NCI-H748 treated with DMSO at 0.1 percent for 48 hours (cell line): ENCODE measurements at regions not wholly inside any gene's neighbourhood (a gene's known extent, or its start where the extent isn't known, plus 50 kb on each side); places are given as distances from the start of the nearest gene placed in this dataset.
"Not testable (repeated sequence)": the region's sequence is repeated elsewhere in the genome, so short reads cannot be mapped to it uniquely, and the experiment has no call there.

Experiments used
- DNase-seq: peaks from one replicate; lab custom pipeline; 2025; lab: John Stamatoyannopoulos, UW

DNA sequence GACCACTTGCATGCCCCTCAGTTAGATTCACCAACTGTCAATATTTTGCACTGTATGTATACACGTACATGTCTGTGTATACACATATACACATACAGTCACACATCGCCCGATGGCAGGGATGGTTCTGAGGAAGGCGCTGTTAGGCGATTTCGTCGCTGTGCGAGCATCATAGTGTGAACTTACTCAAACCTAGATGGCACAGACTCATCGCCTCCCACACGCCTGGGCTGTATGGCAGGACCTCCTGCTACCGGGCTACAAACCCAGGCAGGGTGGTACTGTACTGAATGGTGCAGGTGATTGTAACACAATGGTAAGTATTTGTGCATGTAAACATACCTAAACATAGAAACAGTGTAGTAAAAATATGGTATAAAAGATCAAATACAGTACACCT is 57.2 kb upstream of the LRPAP1 start:
- not testable (repeated sequence) for DNase-seq

DNA sequence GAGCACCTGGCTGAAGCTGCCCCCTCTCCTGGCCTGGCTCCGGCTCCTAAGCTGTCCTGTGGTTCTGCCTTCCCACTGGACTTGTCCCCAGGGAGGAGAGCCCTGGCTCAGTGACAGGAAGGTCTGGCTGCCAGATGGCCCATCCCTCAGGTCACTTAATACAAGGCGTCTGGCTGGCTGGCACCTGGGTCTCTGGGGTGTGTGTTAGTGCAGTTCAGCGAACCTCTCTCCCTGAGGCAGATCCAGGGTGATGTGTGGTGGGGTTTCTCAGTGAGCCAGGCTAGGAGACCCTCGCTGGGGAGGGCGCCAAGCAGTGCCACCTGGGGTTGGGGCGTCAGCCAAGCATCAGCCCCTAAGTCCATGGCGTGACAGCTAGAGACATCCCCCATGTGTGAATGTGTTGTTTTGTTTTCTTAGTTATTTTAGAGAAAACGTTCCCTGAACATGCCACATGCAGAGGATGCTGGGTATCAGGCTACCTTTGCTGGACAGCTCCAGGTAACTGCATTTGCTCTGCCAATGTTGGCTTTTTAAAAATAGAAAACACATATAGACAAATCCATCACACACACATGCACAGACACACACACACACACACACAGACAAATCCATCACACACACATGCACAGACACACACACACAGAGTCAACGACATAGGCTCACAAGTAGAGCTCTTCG is 56.4 kb upstream of the LRPAP1 start:
- not testable (repeated sequence) for DNase-seq

DNA sequence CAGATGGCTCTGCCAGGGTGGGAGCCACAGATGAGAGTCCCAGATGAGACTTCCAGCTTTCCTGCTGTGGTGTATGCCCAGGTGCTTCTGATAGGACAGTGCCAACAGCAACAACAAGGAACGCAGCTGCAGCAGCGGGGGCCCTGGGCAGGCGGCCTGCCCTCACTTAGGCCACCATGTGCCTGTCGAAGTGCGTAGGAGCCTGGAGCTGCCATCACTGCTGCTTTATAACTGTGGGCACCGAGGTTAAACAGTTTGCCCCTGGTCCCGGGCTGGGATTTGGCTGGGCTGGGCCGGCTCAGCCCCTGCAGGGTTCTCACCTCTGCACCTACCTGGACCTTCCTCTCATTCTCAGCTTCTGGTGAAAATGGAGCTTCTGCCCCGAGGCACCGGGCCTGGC is 54.4 kb upstream of the LRPAP1 start:
- not testable (repeated sequence) for DNase-seq

DNA sequence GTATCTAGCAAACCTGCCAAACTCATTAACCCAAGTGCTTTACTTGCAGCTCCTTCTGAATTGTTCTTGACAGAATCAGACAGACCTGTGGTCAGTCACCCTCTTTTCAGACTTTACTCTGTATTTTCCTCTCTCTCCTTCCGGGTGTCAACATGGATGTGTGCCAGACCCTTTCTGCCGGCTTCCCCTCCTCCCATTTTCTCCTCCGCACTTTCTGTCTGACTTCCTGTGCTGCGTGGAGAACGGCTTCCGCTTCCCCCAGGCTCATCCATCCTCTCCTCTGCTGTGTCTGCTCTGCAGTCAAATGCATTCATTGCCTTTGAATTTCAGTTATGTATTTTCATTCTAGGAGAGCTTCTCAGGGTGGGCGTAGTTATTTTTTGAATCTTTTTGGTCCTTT is 53.3 kb upstream of the LRPAP1 start:
- not testable (repeated sequence) for DNase-seq

DNA sequence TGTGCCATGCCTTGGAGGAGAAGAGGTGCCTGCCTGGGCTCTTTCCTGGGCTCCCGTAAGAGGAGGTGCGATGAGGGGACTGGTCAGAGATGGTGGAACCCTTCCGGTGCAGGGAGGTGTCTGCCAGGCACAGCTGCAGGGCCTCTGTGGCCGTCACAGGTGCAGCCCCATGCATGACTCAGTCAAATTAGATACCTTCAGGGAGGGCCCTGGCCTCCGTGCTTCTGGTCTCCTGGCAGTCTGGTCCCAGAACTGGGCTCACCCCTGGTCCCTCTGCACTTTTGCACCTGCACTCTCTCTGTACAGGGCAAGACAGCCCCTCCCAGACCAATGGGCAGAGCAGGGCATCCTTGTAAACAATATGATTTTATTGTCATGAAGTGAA is 49.9 kb upstream of the LRPAP1 start:
- no peak for DNase-seq
